RWPE1 (cell line): ENCODE measurements at regions not wholly inside any gene's neighbourhood (a gene's known extent, or its start where the extent isn't known, plus 50 kb on each side); places are given as distances from the start of the nearest gene placed in this dataset.

ENCODE experiments used
- CTCF ChIA-PET: fragments of 350-600 bp; sonication (Branson Sonifier 250); formaldehyde crosslinking; extraction: SDS; loops from one replicate; lab custom pipeline; 2021; lab: Yijun Ruan, JAX
- POLR2A ChIA-PET: fragments of 400-600 bp; formaldehyde crosslinking; extraction: SDS; loops from one replicate; lab custom pipeline; 2020; ENCODE audit warnings: antibody characterized with exemption; ENCODE audit not compliant: low non-redundant PET; lab: Yijun Ruan, JAX
- DNase-seq: peaks from one replicate; pipeline ENCODE4 v3.0.0; 2012; ENCODE audit warnings: low spot score
- H3K27ac ChIP-seq: fragments of 450-650 bp; 2 replicates; pipeline ENCODE4 v1.5.1; 2017
- CTCF ChIP-seq: fragments of 450-650 bp; conservative IDR thresholded peaks from 2 replicates; pipeline ENCODE4 v1.5.1; 2017; ENCODE audit warnings: low read depth, mild to moderate bottlenecking

- CTCF ChIA-PET = no interaction called here
- no peak overlapping the region for H3K27ac ChIP-seq
- POLR2A ChIA-PET = no interaction called here
- peak; percentile 10 for DNase-seq
- no peak for TF ChIP-seq CTCF
These were observed 277.9 kb upstream of the MON1B start for GRCh38 chr16:76913046-76913445.

- no peak overlapping the region for H3K27ac ChIP-seq
- ChIA-PET POLR2A (no interaction called here), CTCF (no interaction called here)
- no peak for TF ChIP-seq CTCF
- DNase-seq = no peak
These were observed 264.9 kb upstream of the MON1B start for GRCh38 chr16:76926042-76926441.

- H3K27ac ChIP-seq = no peak overlapping the region
- ChIA-PET CTCF (no interaction called here), POLR2A (no interaction called here)
- DNase-seq = no peak
- no peak for TF ChIP-seq CTCF
These were observed 264.4 kb upstream of the MON1B start for GRCh38 chr16:76926595-76926994.

GRCh38 chr16:76931186-76931585 lies 259.8 kb upstream of the MON1B start:
- DNase-seq = no peak
- no peak for TF ChIP-seq CTCF
- CTCF ChIA-PET = interaction anchor here (0.6 kb wide), 1 partner anchor 1161 kb away, joined by 6 read pairs; no protein-coding TSS in a partner anchor
- H3K27ac ChIP-seq = no peak overlapping the region
- POLR2A ChIA-PET = no interaction called here

- no peak for DNase-seq
- no peak for TF ChIP-seq CTCF
- H3K27ac ChIP-seq = no peak overlapping the region
- ChIA-PET POLR2A (no interaction called here), CTCF (no interaction called here)
These were observed 258.3 kb upstream of the MON1B start for GRCh38 chr16:76932541-76933211.

- POLR2A ChIA-PET = no interaction called here
- CTCF ChIA-PET = no interaction called here
These were observed 250.7 kb upstream of the MON1B start for GRCh38 chr16:76940251-76940650.

More at GRCh38 chr16:76940251-76940650, 250.7 kb upstream of the MON1B start:
- H3K27ac ChIP-seq = no peak overlapping the region
- DNase-seq = no peak
- TF ChIP-seq CTCF = no peak
